Endothelial cell of umbilical vein (primary cell): ENCODE measurements at regions not wholly inside any gene's neighbourhood (a gene's known extent, or its start where the extent isn't known, plus 50 kb on each side); places are given as distances from the start of the nearest gene placed in this dataset.

Experiments
- BruUV-seq: library from RNA; stranded (reverse); fragments of 400-500 nt; replicated peaks from 2 replicates; lab custom pipeline; 2021; lab: Mats Ljungman, UMichigan
- CTCF ChIA-PET: fragments of 300-600, 350-600 bp; sonication (Branson Sonifier 250); formaldehyde crosslinking; loops from one replicate; lab custom pipeline; 2021; ENCODE audit warnings: antibody characterized with exemption, inconsistent platforms; lab: Charles Lee
- POLR2A ChIA-PET: fragments of 300-600, 350-600 bp; sonication (Branson Sonifier 250); formaldehyde crosslinking; loops from one replicate; lab custom pipeline; 2021; ENCODE audit warnings: antibody characterized with exemption, inconsistent platforms; lab: Charles Lee
- DNase-seq: peaks from one replicate; pipeline ENCODE4 v3.0.0-alpha.2; 2011; ENCODE audit warnings: low read depth, low spot score
- FAIRE-seq: peaks from 2 replicates; lab custom pipeline; 2011; peaks lifted over from hg19 to GRCh38; lab: Jason Lieb, UNC
- H2AFZ ChIP-seq: 2 replicates; pipeline ENCODE4 v1.6.0; 2012; ENCODE audit warnings: low read depth, low read length, control low read depth, inconsistent platforms
- H3K27ac ChIP-seq: 2 replicates; pipeline ENCODE4 v1.5.1; 2011; ENCODE audit warnings: low read depth, mild to moderate bottlenecking, control low read depth, low read length, moderate library complexity; ENCODE audit not compliant: insufficient read depth
- H3K27me3 ChIP-seq, 2 experiments: 2 replicates each; pipeline versions ENCODE4 v1.6.0 to v1.6.1; 2011; ENCODE audit warnings: low read length in 2 of 2, mixed read lengths in 1 of 2; ENCODE audit not compliant: control insufficient read depth in 2 of 2, insufficient read depth in 2 of 2
- H3K36me3 ChIP-seq, 2 experiments: 2 replicates in 1 of 2; 3 replicates in 1 of 2; pipeline ENCODE4 v1.5.1; 2011; ENCODE audit warnings: low read length in 2 of 2, mild to moderate bottlenecking in 1 of 2, moderate library complexity in 1 of 2; ENCODE audit not compliant: control insufficient read depth in 2 of 2, insufficient read depth in 2 of 2; ENCODE audit errors: extremely low read depth in 1 of 2
- H3K4me1 ChIP-seq: 3 replicates; pipeline ENCODE4 v1.5.1; 2011; ENCODE audit warnings: mild to moderate bottlenecking, low read length; ENCODE audit not compliant: control insufficient read depth, insufficient read depth; ENCODE audit errors: extremely low read depth
- H3K4me2 ChIP-seq: 2 replicates; pipeline ENCODE4 v1.6.1; 2011; ENCODE audit warnings: low read length, control low read depth, mixed read lengths; ENCODE audit not compliant: insufficient read depth
- H3K4me3 ChIP-seq, 3 experiments: fragments of 200-600 bp in 1 of 3; sonication (generic), shearing (Covaris generic) in 1 of 3; replicated peaks in 1 of 3; 2 replicates each; pipeline ENCODE4 v1.5.1; 2011 to 2016; ENCODE audit warnings: control low read depth in 3 of 3, low read length in 3 of 3, mild to moderate bottlenecking in 2 of 3, inconsistent platforms in 1 of 3, low read depth in 1 of 3, moderate library complexity in 1 of 3; ENCODE audit not compliant: insufficient read depth in 1 of 3
- H3K79me2 ChIP-seq: 2 replicates; pipeline ENCODE4 v1.6.0; 2012; ENCODE audit warnings: low read length, inconsistent platforms; ENCODE audit not compliant: control insufficient read depth, insufficient read depth
- H3K9ac ChIP-seq: replicated peaks from 2 replicates; pipeline ENCODE3; 2011; ENCODE audit warnings: low read length, control low read depth; ENCODE audit not compliant: insufficient read depth; ENCODE audit errors: extremely low read depth
- H3K9me1 ChIP-seq: replicated peaks from 3 replicates; pipeline ENCODE4 v1.6.0; 2011; ENCODE audit warnings: mild to moderate bottlenecking, low read length; ENCODE audit not compliant: control insufficient read depth, insufficient read depth; ENCODE audit errors: extremely low read depth
- H3K9me3 ChIP-seq: replicated peaks from 2 replicates; pipeline ENCODE4 v1.5.1; 2012; ENCODE audit warnings: low read length, inconsistent platforms; ENCODE audit not compliant: control insufficient read depth, insufficient read depth
- H4K20me1 ChIP-seq: replicated peaks from 2 replicates; pipeline ENCODE3; 2011; ENCODE audit warnings: mild to moderate bottlenecking, low read length; ENCODE audit not compliant: control insufficient read depth, insufficient read depth; ENCODE audit errors: extremely low read depth
- FOS ChIP-seq: IDR thresholded peaks from 2 replicates; pipeline ENCODE4 v1.6.1; 2011; ENCODE audit warnings: mild to moderate bottlenecking, low read length, moderate library complexity, borderline replicate concordance; ENCODE audit not compliant: insufficient read depth
- GATA2 ChIP-seq: IDR thresholded peaks from 2 replicates; pipeline ENCODE4 v1.7.0; 2011; ENCODE audit warnings: low read depth, mild to moderate bottlenecking, moderate library complexity, mixed read lengths, low read length; ENCODE audit not compliant: insufficient read length, insufficient read depth
- MAX ChIP-seq: IDR thresholded peaks from 2 replicates; pipeline ENCODE4 v1.6.1; 2011; ENCODE audit not compliant: insufficient read depth, insufficient read length
- MYC ChIP-seq: IDR thresholded peaks from one replicate; pipeline ENCODE4 v1.6.1; 2011; ENCODE audit warnings: mild to moderate bottlenecking, low read depth, low read length
- POLR2AphosphoS5 ChIP-seq: IDR thresholded peaks from 2 replicates; pipeline ENCODE4 v1.6.1; 2012; ENCODE audit warnings: low read depth, mild to moderate bottlenecking, control low read depth, low read length, moderate library complexity; ENCODE audit not compliant: insufficient read depth
- dilution Hi-C: fragments of 300-500 bp; cut with MboI; formaldehyde crosslinking; loops from one replicate; pipeline ENCODE4 v1.15.0; 2019; ENCODE audit warnings: low sequenced_read_pairs; ENCODE audit not compliant: extremely low pct_ligation_motif_present
- intact Hi-C: fragments of 100-400 bp; cut with micrococcal nuclease; formaldehyde crosslinking; loops from one replicate; pipeline ENCODE4 v1.10.0; 2022
- TF ChIP-seq, protein P1 (sequence below), 2 donors: IDR thresholded peaks; 1 replicate in 1 of 2; 2 replicates in 1 of 2; pipeline ENCODE4 v1.5.1; 2011; ENCODE audit warnings: low read length in 2 of 2, mild to moderate bottlenecking in 2 of 2, moderate library complexity in 2 of 2, control low read depth in 1 of 2, inconsistent platforms in 1 of 2, low read depth in 1 of 2; ENCODE audit not compliant: insufficient read depth in 1 of 2; ENCODE audit errors: extremely low read depth in 1 of 2

- Histone ChIP-seq H3K4me3 (no peak overlapping the region), H3K4me2 (no peak overlapping the region), H4K20me1 (no peaks in the 10 kb centered on the region), H3K79me2 (no peaks in the 10 kb centered on the region), H3K36me3 (no peaks in the 10 kb centered on the region), H3K9me3 (no peaks in the 10 kb centered on the region), H3K9ac (no peak overlapping the region), H3K27me3 (no peaks in the 10 kb centered on the region), H3K9me1 (no peaks in the 10 kb centered on the region), H3K27ac (no peak overlapping the region), H3K4me1 (no peaks in the 10 kb centered on the region), H2AFZ (no peak overlapping the region)
- no peak for TF ChIP-seq FOS
- no TSS peak for BruUV-seq
- ChIA-PET POLR2A (no interaction called here), CTCF (no interaction called here)
- FAIRE-seq (no peak), DNase-seq (no peak)
- intact Hi-C loops (no loop called here), dilution Hi-C loops (no loop called here)
These were observed 124.1 kb downstream of the FOXA2 start for GRCh38 chr20:22460231-22460630.

- Histone ChIP-seq H3K9me1 (no peaks in the 10 kb centered on the region), H3K4me2 (no peak overlapping the region), H4K20me1 (no peaks in the 10 kb centered on the region), H3K27me3 (no peaks in the 10 kb centered on the region), H3K79me2 (no peaks in the 10 kb centered on the region), H2AFZ (no peak overlapping the region), H3K36me3 (no peaks in the 10 kb centered on the region), H3K4me3 (no peak overlapping the region), H3K9me3 (no peaks in the 10 kb centered on the region), H3K4me1 (no peaks in the 10 kb centered on the region), H3K27ac (no peak overlapping the region), H3K9ac (no peak overlapping the region)
- intact Hi-C loops: no loop called here
- dilution Hi-C loops: no loop called here
- CTCF ChIA-PET: no interaction called here
- BruUV-seq: no TSS peak
- POLR2A ChIA-PET: no interaction called here
- TF ChIP-seq POLR2AphosphoS5 (no peak), MAX (no peak), GATA2 (no peak), MYC (no peak), FOS (no peak)
- TF ChIP-seq, protein P1, sequence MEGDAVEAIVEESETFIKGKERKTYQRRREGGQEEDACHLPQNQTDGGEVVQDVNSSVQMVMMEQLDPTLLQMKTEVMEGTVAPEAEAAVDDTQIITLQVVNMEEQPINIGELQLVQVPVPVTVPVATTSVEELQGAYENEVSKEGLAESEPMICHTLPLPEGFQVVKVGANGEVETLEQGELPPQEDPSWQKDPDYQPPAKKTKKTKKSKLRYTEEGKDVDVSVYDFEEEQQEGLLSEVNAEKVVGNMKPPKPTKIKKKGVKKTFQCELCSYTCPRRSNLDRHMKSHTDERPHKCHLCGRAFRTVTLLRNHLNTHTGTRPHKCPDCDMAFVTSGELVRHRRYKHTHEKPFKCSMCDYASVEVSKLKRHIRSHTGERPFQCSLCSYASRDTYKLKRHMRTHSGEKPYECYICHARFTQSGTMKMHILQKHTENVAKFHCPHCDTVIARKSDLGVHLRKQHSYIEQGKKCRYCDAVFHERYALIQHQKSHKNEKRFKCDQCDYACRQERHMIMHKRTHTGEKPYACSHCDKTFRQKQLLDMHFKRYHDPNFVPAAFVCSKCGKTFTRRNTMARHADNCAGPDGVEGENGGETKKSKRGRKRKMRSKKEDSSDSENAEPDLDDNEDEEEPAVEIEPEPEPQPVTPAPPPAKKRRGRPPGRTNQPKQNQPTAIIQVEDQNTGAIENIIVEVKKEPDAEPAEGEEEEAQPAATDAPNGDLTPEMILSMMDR (IDR thresholded peaks at IDR 0.05; ENCODE audit: extremely low read depth in 1 of 2, insufficient read depth in 1 of 2, low read depth in 1 of 2, low read length in 2 of 2): no peak
- DNase-seq: no peak
- no peak for FAIRE-seq
These were observed 124.6 kb downstream of the FOXA2 start for GRCh38 chr20:22459754-22460153.
